ENCODE measurements at regions not wholly inside any gene's neighbourhood (a gene's known extent, or its start where the extent isn't known, plus 50 kb on each side); places are given as distances from the start of the nearest gene placed in this dataset.

DNA sequence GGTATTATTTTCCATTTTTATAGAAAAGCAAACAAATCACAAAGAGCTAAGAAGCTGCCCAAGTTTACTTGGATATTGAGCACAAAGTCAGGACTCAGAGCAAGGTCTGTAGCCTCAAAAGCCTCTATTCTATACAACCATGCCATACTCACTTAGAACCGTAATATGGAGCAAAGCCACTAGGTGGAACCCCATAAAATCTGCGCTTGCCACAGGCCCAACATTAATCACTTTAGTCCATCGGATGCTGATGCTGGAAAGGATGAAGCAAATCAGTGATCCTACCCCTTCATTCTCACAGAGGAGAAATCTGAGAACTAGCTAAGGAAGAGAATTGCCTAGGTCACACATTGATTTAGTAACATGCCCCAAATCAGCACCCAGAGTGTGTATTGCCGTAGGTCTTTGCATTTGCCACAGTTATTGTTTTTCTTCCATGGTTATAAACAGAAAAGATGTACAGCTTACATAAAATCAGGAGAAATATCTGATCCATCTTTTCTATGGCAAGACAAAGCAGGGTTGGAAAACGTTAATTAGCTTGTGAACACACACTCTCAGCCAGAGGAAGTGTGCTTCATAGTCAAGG, 56.7 kb upstream of the RAB38 start:
- POLR2A ChIA-PET = no interaction called here
- H3K4me1 Mint-ChIP-seq = no peaks in the 10 kb centered on the region
- H3K36me3 Mint-ChIP-seq = peaks cover 0 to 28% (median 17%) of the 10 kb centered on the region in 3 donors
- no peak overlapping the region for H3K4me3 Mint-ChIP-seq
- H3K9me3 Mint-ChIP-seq = peaks cover 11 to 39% (median 28%) of the 10 kb centered on the region in 9 donors
- ATAC-seq (peak; percentile 43 to 57), DNase-seq (peak in 4 of 10 donors; percentile 2 to 27 (median 23))
- no peak overlapping the region for H3K27ac Mint-ChIP-seq
- peaks cover 0 to 3% (median 0%) of the 10 kb centered on the region in 5 donors for H3K27me3 Mint-ChIP-seq

- DNase-seq (no peak), ATAC-seq (no peak)
- Mint-ChIP-seq H3K27ac (no peak overlapping the region), H3K4me1 (no peaks in the 10 kb centered on the region), H3K9me3 (peaks cover 30 to 66% (median 50%) of the 10 kb centered on the region in 9 donors), H3K36me3 (peaks cover 0 to 51% (median 31%) of the 10 kb centered on the region in 3 donors), H3K4me3 (no peak overlapping the region), H3K27me3 (peaks cover 0 to 4% (median 0%) of the 10 kb centered on the region in 5 donors)
- POLR2A ChIA-PET = no interaction called here
Observed at GRCh38 chr11:88229303-88229702, 54.1 kb upstream of the RAB38 start.

All from naive thymus-derived CD8-positive, alpha-beta T cell (primary cell).